ENCODE measurements at regions not wholly inside any gene's neighbourhood (a gene's known extent, or its start where the extent isn't known, plus 50 kb on each side); places are given as distances from the start of the nearest gene placed in this dataset.

DNA sequence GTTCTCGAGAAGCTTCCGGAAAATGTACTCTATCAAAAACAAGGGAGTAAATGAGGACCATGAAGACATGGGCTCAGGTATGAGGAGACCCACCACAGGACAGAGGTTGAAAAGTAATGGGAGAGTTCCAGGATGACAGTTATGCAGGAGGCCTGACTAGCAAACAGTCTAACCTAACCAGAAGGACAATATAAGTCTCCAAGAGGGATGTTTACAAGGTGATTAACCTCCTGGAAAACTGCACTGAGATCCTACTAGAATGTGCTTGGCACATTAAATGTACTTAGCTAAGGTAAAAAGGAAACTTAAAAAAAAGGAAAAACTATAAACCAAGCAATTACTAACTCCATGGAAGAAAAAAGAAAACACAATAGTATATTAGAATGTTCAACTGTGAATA lies 258.3 kb downstream of the KLF5 start:
- TF ChIP-seq YY1 (IDR thresholded peaks at IDR 0.05; ENCODE audit: insufficient read depth, insufficient read length) (no peak), SUZ12 (IDR thresholded peaks at IDR 0.05; ENCODE audit: extremely low read depth, insufficient read depth, insufficient read length) (no peak)
